ENCODE measurements at regions not wholly inside any gene's neighbourhood (a gene's known extent, or its start where the extent isn't known, plus 50 kb on each side); places are given as distances from the start of the nearest gene placed in this dataset.

DNA sequence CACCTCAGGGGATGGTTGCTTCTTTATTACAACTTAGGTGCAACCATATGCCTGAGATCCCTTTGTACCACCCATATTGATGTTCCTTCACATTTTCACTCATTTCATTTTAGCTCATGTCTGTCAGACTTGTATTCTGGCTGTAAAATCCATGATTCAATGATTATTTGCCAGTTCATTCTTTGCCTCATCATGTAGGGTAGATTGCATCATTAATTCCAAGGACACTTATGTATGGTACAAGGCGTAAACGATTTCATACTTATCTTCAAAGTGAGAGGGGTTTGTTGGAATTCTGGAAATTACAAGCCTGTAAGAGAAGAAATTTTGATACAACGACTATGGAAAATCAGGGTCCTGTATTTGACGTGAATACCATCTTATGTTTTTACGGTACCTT is 685.0 kb upstream of the FANCL start:
- no peak for DNase-seq
- Histone ChIP-seq H3K36me3 (ENCODE audit: control insufficient read depth, insufficient read depth, low read length) (no peaks in the 10 kb centered on the region), H3K9me3 (ENCODE audit: control insufficient read depth, low read depth, low read length) (no peaks in the 10 kb centered on the region), H3K27ac (ENCODE audit: low read length) (no peak overlapping the region), H3K4me1 (ENCODE audit: control insufficient read depth, insufficient read depth, low read length) (no peaks in the 10 kb centered on the region), H3K27me3 (ENCODE audit: control insufficient read depth, insufficient read depth, low read length) (no peaks in the 10 kb centered on the region), H3K4me3 (ENCODE audit: low read length) (no peak overlapping the region)
- WGBS (ENCODE audit: insufficient coverage, low lambda C conversion rate): 100% methylated on average over 3 of the region's 5 CpGs

- DNase-seq: no peak
- H3K27ac ChIP-seq (ENCODE audit: low read length): no peak overlapping the region
- WGBS (ENCODE audit: insufficient coverage, low lambda C conversion rate): no CpG with 5 or more reads among the region's 4 CpGs
- H3K4me1 ChIP-seq (ENCODE audit: control insufficient read depth, insufficient read depth, low read length): no peaks in the 10 kb centered on the region
- H3K36me3 ChIP-seq (ENCODE audit: control insufficient read depth, insufficient read depth, low read length): no peaks in the 10 kb centered on the region
- no peak overlapping the region for H3K4me3 ChIP-seq (ENCODE audit: low read length)
- no peaks in the 10 kb centered on the region for H3K27me3 ChIP-seq (ENCODE audit: control insufficient read depth, insufficient read depth, low read length)
- no peaks in the 10 kb centered on the region for H3K9me3 ChIP-seq (ENCODE audit: control insufficient read depth, low read depth, low read length)
These were observed 684.6 kb upstream of the FANCL start for GRCh38 chr2:58925676-58926081.

DNA sequence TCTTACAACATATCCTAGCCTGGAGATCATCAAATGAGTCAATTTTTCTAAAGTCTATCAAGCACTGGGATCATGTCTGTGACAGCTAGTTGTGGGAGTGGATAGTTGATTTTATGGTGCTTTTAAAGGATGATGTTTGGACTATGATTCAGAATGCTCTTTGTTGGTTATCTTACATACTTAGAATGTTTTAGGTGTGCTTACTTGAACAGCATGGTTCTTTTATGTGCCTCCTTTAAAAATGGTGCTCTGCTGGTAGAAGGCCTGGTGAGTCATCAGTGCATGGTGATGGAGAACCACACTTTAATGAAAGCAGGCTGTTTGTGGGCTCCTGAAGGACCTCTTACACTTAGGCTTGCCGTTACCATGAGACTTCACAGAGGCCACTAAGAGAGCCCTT is 682.7 kb upstream of the FANCL start:
- no peak for DNase-seq
- no peaks in the 10 kb centered on the region for H3K4me1 ChIP-seq (ENCODE audit: control insufficient read depth, insufficient read depth, low read length)
- WGBS (ENCODE audit: insufficient coverage, low lambda C conversion rate): no CpG with 5 or more reads among the region's 1 CpG
- H3K27me3 ChIP-seq (ENCODE audit: control insufficient read depth, insufficient read depth, low read length): no peaks in the 10 kb centered on the region
- H3K4me3 ChIP-seq (ENCODE audit: low read length): no peak overlapping the region
- H3K9me3 ChIP-seq (ENCODE audit: control insufficient read depth, low read depth, low read length): no peaks in the 10 kb centered on the region
- H3K36me3 ChIP-seq (ENCODE audit: control insufficient read depth, insufficient read depth, low read length): no peaks in the 10 kb centered on the region
- H3K27ac ChIP-seq (ENCODE audit: low read length): no peak overlapping the region

GRCh38 chr2:58922245-58922644 is 681.1 kb upstream of the FANCL start:
- no CpG with 5 or more reads among the region's 1 CpG for WGBS (ENCODE audit: insufficient coverage, low lambda C conversion rate)
- no peak for DNase-seq
- no peaks in the 10 kb centered on the region for H3K27me3 ChIP-seq (ENCODE audit: control insufficient read depth, insufficient read depth, low read length)

GRCh38 chr2:58921676-58922075 is 680.6 kb upstream of the FANCL start:
- Histone ChIP-seq H3K27me3 (ENCODE audit: control insufficient read depth, insufficient read depth, low read length) (no peaks in the 10 kb centered on the region), H3K4me3 (ENCODE audit: low read length) (no peak overlapping the region)
- no CpG with 5 or more reads among the region's 2 CpGs for WGBS (ENCODE audit: insufficient coverage, low lambda C conversion rate)

More at GRCh38 chr2:58922245-58922644, 681.1 kb upstream of the FANCL start:
- H3K27ac ChIP-seq (ENCODE audit: low read length): no peak overlapping the region
- H3K4me3 ChIP-seq (ENCODE audit: low read length): no peak overlapping the region
- no peaks in the 10 kb centered on the region for H3K36me3 ChIP-seq (ENCODE audit: control insufficient read depth, insufficient read depth, low read length)
- H3K9me3 ChIP-seq (ENCODE audit: control insufficient read depth, low read depth, low read length): no peaks in the 10 kb centered on the region
- no peaks in the 10 kb centered on the region for H3K4me1 ChIP-seq (ENCODE audit: control insufficient read depth, insufficient read depth, low read length)

DNA sequence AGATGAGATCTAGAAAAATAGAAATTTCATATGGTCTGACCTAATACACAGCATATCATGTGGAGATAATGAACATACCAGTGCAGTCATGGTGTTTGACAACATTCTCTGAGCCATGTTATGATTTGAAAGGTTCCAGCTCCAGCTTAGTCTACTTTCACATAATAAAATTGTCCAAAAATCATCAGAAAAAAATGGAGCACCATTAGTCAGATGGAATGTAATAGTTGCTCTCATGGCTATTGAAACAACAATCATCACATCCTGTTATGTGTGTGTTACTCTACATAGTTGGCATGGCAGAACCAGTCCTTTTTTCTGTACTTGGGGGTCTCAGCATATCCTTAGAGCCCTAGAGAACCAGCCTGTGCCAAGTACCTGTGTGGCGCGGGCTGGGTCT is 678.9 kb upstream of the FANCL start:
- no peaks in the 10 kb centered on the region for H3K27me3 ChIP-seq (ENCODE audit: control insufficient read depth, insufficient read depth, low read length)
- no peaks in the 10 kb centered on the region for H3K36me3 ChIP-seq (ENCODE audit: control insufficient read depth, insufficient read depth, low read length)
- H3K4me3 ChIP-seq (ENCODE audit: low read length): no peak overlapping the region
- no peak for DNase-seq
- H3K9me3 ChIP-seq (ENCODE audit: control insufficient read depth, low read depth, low read length): no peaks in the 10 kb centered on the region
- H3K4me1 ChIP-seq (ENCODE audit: control insufficient read depth, insufficient read depth, low read length): no peaks in the 10 kb centered on the region
- no peak overlapping the region for H3K27ac ChIP-seq (ENCODE audit: low read length)
- WGBS (ENCODE audit: insufficient coverage, low lambda C conversion rate): no CpG with 5 or more reads among the region's 2 CpGs

More at GRCh38 chr2:58921676-58922075, 680.6 kb upstream of the FANCL start:
- no peak for DNase-seq
- Histone ChIP-seq H3K36me3 (ENCODE audit: control insufficient read depth, insufficient read depth, low read length) (no peaks in the 10 kb centered on the region), H3K27ac (ENCODE audit: low read length) (no peak overlapping the region), H3K9me3 (ENCODE audit: control insufficient read depth, low read depth, low read length) (no peaks in the 10 kb centered on the region), H3K4me1 (ENCODE audit: control insufficient read depth, insufficient read depth, low read length) (no peaks in the 10 kb centered on the region)

GRCh38 chr2:58919316-58919715 is 678.2 kb upstream of the FANCL start:
- H3K36me3 ChIP-seq (ENCODE audit: control insufficient read depth, insufficient read depth, low read length): no peaks in the 10 kb centered on the region
- H3K4me3 ChIP-seq (ENCODE audit: low read length): no peak overlapping the region
- no peaks in the 10 kb centered on the region for H3K9me3 ChIP-seq (ENCODE audit: control insufficient read depth, low read depth, low read length)
- no peaks in the 10 kb centered on the region for H3K27me3 ChIP-seq (ENCODE audit: control insufficient read depth, insufficient read depth, low read length)
- WGBS (ENCODE audit: insufficient coverage, low lambda C conversion rate): no CpG with 5 or more reads among the region's 4 CpGs
- no peak for DNase-seq
- no peak overlapping the region for H3K27ac ChIP-seq (ENCODE audit: low read length)
- no peaks in the 10 kb centered on the region for H3K4me1 ChIP-seq (ENCODE audit: control insufficient read depth, insufficient read depth, low read length)

DNA sequence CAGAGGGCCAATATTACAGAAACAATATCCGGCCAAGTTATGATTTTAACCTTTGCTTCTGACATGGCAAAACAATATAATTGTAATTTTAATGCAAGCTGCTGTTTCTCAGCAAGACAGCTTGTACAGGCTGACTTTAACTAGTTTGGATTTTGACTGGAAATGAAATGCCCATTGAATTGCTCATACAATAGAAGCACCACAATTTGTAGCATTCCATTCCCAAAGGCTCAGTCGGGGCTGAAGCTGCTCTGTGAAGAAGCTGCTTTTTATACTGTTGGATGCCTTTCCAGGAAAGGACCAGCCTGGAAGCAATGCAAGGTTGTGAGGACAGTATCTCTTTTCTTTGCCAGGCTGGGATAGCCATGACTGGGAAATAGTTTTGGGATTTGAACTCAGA is 677.0 kb upstream of the FANCL start:
- Histone ChIP-seq H3K27ac (ENCODE audit: low read length) (no peak overlapping the region), H3K9me3 (ENCODE audit: control insufficient read depth, low read depth, low read length) (no peaks in the 10 kb centered on the region), H3K36me3 (ENCODE audit: control insufficient read depth, insufficient read depth, low read length) (no peaks in the 10 kb centered on the region), H3K27me3 (ENCODE audit: control insufficient read depth, insufficient read depth, low read length) (no peaks in the 10 kb centered on the region), H3K4me1 (ENCODE audit: control insufficient read depth, insufficient read depth, low read length) (no peaks in the 10 kb centered on the region), H3K4me3 (ENCODE audit: low read length) (no peak overlapping the region)
- DNase-seq: no peak
- no CpG with 5 or more reads among the region's 2 CpGs for WGBS (ENCODE audit: insufficient coverage, low lambda C conversion rate)

DNA sequence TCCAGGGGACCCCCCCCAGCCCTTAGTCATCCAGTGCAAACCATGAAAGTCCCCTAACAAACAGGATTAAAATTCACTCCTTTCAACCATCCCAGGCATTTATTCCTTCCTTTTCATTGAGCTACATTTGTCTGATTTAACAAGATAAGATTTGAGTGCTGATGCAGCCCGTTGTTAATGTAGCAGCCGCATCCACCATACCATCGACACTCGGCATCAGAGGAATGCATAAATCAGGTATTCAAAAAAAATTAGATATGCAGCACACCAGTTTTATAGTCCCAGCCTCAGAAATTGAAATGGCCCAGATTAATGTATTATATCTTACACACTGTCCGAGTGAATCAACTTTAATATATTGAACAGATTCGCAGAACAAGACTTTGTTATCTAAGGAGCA is 676.5 kb upstream of the FANCL start:
- H3K4me1 ChIP-seq (ENCODE audit: control insufficient read depth, insufficient read depth, low read length): no peaks in the 10 kb centered on the region
- DNase-seq: no peak
- no peak overlapping the region for H3K27ac ChIP-seq (ENCODE audit: low read length)
- 85% methylated on average over 4 of the region's 6 CpGs for WGBS (ENCODE audit: insufficient coverage, low lambda C conversion rate)
- H3K36me3 ChIP-seq (ENCODE audit: control insufficient read depth, insufficient read depth, low read length): no peaks in the 10 kb centered on the region
- no peak overlapping the region for H3K4me3 ChIP-seq (ENCODE audit: low read length)
- no peaks in the 10 kb centered on the region for H3K9me3 ChIP-seq (ENCODE audit: control insufficient read depth, low read depth, low read length)
- no peaks in the 10 kb centered on the region for H3K27me3 ChIP-seq (ENCODE audit: control insufficient read depth, insufficient read depth, low read length)

GRCh38 chr2:58916063-58916462 is 674.9 kb upstream of the FANCL start:
- H3K4me3 ChIP-seq (ENCODE audit: low read length): no peak overlapping the region
- no peaks in the 10 kb centered on the region for H3K9me3 ChIP-seq (ENCODE audit: control insufficient read depth, low read depth, low read length)
- DNase-seq: no peak
- no peak overlapping the region for H3K27ac ChIP-seq (ENCODE audit: low read length)
- H3K36me3 ChIP-seq (ENCODE audit: control insufficient read depth, insufficient read depth, low read length): no peaks in the 10 kb centered on the region
- H3K4me1 ChIP-seq (ENCODE audit: control insufficient read depth, insufficient read depth, low read length): no peaks in the 10 kb centered on the region
- H3K27me3 ChIP-seq (ENCODE audit: control insufficient read depth, insufficient read depth, low read length): no peaks in the 10 kb centered on the region
- WGBS (ENCODE audit: insufficient coverage, low lambda C conversion rate): 100% methylated on average over 1 of the region's 3 CpGs

- Histone ChIP-seq H3K36me3 (ENCODE audit: control insufficient read depth, insufficient read depth, low read length) (no peaks in the 10 kb centered on the region), H3K4me3 (ENCODE audit: low read length) (no peak overlapping the region), H3K9me3 (ENCODE audit: control insufficient read depth, low read depth, low read length) (no peaks in the 10 kb centered on the region), H3K27me3 (ENCODE audit: control insufficient read depth, insufficient read depth, low read length) (no peaks in the 10 kb centered on the region), H3K4me1 (ENCODE audit: control insufficient read depth, insufficient read depth, low read length) (no peaks in the 10 kb centered on the region), H3K27ac (ENCODE audit: low read length) (no peak overlapping the region)
- 93% methylated on average over 3 of the region's 6 CpGs for WGBS (ENCODE audit: insufficient coverage, low lambda C conversion rate)
- no peak for DNase-seq
These were observed 673.8 kb upstream of the FANCL start for GRCh38 chr2:58914733-58915505.

Data from large intestine (tissue), 3 donors.